ENCODE measurements at regions not wholly inside any gene's neighbourhood (a gene's known extent, or its start where the extent isn't known, plus 50 kb on each side); places are given as distances from the start of the nearest gene placed in this dataset.
"Not testable (repeated sequence)": the region's sequence is repeated elsewhere in the genome, so short reads cannot be mapped to it uniquely, and the experiment has no call there.

- no peak for DNase-seq
Observed at GRCh38 chr21:28513428-28513827, 479.2 kb downstream of the LTN1 start.

DNA sequence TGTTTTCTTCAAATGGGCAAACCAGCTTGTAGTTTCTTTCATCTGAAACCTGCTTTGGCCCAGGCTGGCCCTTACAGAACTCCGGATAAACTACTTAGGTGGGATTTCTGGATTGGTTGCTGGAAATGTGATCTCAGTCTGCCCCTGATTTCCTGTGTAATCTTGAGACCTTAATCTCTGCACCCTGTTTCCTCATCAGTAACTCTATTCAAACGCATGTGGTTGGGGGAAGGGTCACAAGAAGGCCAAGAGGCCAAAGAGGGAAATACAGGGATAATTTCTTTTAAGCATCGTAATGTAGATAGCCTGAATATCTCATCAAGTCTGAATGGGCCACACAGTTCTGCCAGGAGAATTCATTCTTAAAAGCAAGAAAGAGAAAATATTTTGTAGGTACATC, 483.6 kb downstream of the LTN1 start:
- no peak for DNase-seq

- DNase-seq = no peak
Observed at GRCh38 chr21:28508126-28508525, 484.6 kb downstream of the LTN1 start.

DNA sequence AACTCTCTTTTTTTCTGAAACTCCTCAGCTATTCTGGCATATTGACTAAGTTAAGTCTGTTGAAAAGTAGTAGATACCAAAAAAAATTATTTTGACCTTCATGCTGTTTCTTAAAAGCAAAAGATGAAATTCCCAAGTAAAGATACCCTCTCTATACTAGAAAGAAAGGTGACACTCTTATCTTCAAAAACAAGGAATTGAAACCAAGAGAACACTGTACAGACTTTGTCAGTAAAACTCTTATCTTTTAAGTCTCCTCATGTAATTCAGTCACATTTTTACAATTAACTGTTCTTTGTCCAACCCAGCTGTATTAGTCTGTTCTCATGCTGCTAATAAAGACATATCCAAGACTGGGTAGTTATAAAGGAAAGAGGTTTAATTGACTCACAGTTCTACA, 496.2 kb downstream of the LTN1 start:
- no peak for DNase-seq

DNA sequence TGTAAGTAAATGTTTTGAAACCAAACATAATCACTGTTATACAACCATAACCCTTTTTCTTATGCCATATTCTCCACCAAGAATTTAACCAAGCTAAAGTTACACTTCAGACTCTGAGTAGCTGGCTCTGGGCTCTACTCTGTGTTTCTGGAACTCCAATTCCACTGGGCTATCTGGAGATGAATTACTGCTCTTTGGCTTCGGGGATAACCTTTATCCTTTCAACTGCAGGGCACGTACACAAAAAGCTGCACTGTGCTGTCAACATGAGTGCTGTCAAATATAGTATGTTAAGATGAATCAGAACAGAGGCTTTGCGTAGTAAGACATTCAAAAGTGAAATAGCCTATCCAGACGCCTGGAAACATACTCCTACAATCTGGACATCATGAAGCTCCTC, 500.6 kb downstream of the LTN1 start:
- DNase-seq = no peak

GRCh38 chr21:28489821-28490350, 502.8 kb downstream of the LTN1 start:
- DNase-seq = no peak

GRCh38 chr21:28489162-28489561, 503.5 kb downstream of the LTN1 start:
- no peak for DNase-seq

- no peak for DNase-seq
Observed at GRCh38 chr21:28487455-28488070, 505.1 kb downstream of the LTN1 start.

- no peak for DNase-seq
Observed at GRCh38 chr21:28485301-28486022, 507.2 kb downstream of the LTN1 start.

DNA sequence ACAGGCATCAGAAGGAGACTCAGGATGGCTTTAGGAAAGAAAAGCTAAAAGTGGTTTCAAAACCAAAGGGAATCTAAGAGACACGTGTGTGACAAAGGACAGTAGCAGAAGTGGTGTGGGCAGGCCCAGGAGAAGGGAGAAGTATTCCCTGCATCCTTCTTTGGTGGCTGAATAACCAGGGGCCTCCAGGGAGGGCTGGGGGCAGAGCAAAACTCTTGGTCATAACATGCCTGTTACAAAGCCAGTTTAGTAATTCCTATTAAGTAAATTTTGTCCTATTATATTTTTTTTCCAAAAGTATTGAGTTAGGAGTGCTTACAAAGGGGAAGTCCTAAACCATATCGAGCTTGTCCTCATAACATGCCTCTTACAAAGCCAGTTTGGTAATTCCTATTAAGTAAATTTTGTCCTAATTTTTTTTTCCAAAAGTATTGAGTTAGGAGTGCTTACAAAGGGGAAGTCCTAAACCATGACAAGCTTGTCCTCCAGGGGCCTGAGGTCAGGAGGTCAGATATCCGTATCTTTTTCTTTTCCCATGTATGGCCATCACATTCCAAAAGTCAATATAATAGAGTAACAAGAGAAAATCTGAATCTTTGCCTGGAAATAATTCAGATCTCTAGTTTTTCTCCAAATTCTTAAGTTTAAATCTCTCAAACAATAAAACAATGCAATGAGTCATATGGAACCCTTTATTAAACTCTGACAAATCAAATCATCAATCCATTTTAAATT, 509.2 kb downstream of the LTN1 start:
- no peak for DNase-seq

- no peak for DNase-seq
Observed at GRCh38 chr21:28482657-28483056, 510.0 kb downstream of the LTN1 start.

- DNase-seq = no peak
Observed at GRCh38 chr21:28480470-28480869, 512.2 kb downstream of the LTN1 start.

- DNase-seq = no peak
Observed at GRCh38 chr21:28473530-28474220, 519.0 kb downstream of the LTN1 start.

DNA sequence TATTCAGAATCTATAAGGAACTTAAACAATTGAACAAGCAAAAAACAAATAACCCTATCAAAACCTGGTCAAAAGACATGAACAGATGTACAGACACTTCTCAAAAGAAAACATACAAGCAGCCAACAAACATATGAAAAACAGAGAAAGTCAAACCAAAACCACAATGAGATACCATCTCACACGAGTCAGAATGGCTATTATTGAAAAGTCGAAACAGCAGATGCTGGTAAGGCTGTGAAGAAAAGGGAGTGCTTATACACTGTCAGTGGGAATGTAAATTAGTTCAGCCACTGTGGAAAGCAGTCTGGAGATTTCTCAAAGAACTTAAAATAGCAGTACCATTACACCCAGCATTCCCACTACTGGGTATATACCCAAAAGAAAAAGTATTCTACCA, 520.1 kb downstream of the LTN1 start:
- not testable (repeated sequence) for DNase-seq

DNA sequence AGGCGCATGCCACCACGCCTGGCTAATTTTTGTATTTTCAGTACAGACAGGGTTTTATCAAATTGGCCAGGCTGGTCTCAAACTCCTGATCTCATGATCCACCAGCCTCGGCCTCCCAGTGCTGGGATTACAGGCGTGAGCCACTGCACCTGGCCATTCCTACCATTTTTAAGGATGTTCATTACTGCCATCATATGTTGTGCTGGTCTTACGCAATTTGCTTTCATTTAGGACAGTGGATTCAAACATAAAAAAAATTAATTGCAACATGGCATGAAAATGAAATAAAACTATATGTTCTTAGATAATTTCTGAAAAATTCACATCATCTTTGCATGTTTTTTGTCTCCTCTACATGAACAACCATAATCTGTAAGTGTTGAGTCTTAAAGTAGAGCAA, 527.7 kb downstream of the LTN1 start:
- DNase-seq = no peak

DNA sequence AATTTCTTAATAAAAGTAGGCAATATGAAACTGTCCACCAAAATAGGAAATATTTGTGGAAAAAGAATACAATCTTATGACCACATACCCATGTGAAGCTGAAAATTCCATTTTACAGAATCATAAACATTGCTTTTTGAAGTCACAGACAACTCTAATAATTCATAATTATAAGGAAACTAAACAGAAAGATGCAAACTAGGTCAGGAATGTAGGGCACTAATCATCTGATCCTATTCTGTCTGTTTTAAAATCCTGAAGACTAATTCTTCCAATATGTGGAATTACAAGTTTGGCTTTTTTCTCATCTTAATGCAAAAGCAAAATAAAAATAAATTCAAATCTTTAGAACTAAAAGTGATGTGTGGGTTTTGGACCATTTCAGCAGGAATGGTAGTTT, 528.6 kb downstream of the LTN1 start:
- no peak for DNase-seq

DNA sequence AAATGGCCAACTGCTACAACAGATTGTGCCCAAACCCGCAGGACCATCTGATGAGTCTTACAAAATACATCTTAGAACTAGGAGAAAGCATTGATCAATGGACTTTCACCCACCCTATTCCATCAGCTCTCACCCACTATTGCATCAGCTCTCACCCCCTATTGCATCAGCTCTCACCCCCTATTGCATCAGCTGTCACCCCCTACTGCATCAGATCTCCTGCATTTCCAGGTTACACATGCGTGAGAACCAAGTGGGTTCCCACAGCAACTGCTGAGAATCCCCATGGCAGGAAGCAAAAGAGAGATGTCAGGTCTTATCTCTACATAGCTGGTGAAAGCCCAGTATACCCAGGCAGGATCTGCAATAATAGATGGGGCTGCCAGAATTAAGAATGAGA, 533.5 kb downstream of the LTN1 start:
- DNase-seq = no peak

DNA sequence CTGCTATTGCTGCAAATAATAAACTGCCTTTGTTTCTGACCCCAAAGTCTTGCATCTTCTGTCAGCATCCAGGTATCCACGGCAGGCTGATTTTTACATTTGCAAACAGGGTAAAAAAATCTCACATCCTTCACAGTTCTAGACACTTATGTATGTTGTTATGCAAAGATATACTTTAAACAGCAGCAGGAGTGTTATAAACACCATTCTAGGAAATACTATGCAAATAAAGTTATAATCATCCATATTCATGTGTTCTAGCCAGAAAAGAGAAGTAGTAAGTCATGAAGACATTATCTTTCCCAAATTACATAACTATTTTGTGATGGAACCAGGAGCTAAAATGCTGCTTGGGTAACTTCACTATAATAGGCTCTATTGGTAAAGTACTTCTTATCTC, 534.2 kb downstream of the LTN1 start:
- DNase-seq = no peak

DNA sequence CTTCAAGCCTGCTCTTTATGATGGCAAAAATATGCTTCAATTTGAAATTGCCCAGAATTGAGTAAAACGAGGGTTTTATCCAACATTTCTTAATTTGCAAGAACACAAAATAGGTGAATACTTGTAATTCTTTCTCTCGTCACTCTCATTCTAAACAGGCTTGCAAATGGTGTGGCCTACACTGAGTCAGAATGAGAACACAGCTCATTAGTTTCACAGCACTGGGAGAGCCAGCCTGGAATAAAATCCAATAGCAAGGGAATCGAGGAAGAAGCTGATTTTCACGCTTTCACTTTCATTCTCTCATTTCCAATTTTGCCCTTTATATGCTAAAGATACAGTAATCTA, 537.5 kb downstream of the LTN1 start:
- no peak for DNase-seq

DNA sequence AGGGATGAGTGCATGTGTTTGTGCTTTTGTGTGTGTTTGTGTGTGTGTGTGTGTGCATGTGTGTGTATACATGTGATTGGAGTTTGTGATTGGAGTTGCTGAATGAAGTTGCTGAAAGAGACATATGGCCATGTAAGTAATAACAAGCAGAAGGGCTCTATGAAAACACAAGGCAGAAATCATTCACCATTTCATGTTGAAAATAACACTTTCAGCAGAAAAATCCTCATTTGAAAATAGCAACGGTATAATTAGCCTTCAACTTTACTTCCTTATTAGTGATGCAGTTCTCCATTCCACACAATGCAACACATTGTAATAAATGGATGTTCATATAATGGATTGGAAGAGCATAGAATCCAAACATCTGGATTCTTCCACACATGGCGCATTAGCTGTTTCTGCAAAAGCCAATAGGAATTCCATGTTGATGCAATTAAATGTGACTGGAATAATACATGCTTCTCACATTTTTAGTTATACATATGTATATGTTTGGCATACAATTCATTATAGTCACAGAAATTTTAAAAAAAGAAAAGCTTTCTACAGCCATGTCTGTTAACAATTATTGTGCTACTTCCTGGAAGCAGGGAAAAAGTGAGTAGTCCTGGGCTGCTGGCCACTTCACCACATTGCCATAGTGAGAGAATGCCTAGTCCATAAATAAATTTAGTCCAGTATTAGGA, 538.0 kb downstream of the LTN1 start:
- no peak for DNase-seq

DNA sequence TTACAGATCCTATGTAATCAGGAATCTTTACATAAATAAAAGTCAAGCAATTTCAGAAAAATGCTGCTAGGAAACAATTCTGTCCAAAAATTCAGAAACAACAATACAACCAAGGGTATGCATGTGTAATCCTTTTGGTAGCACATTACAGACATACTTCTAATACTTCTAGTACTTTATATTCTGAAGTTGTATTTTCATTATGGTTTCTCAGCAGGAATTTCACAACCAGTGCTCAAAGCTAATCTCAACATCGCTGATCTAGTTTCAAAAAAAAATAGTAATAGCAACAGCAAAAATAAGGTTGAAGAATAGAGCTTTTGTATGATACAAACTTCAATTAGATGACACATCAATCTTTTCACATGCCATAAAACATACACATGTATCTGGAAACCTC, 545.2 kb downstream of the LTN1 start:
- DNase-seq = no peak

- no peak for DNase-seq
Observed at GRCh38 chr21:28445141-28445830, 547.4 kb downstream of the LTN1 start.

All from NCI-H2029 treated with DMSO at 0.1 percent for 48 hours (cell line).